HEK293 (cell line): ENCODE measurements at regions not wholly inside any gene's neighbourhood (a gene's known extent, or its start where the extent isn't known, plus 50 kb on each side); places are given as distances from the start of the nearest gene placed in this dataset.

Source experiments
- CTCF ChIA-PET: fragments of 350-600 bp; formaldehyde crosslinking; extraction: SDS; loops from one replicate; lab custom pipeline; 2021; ENCODE audit warnings: antibody characterized with exemption; lab: Yijun Ruan, JAX
- POLR2A ChIA-PET: fragments of 300-600 bp; formaldehyde crosslinking; extraction: SDS; loops from one replicate; lab custom pipeline; 2020; ENCODE audit warnings: antibody characterized with exemption, inconsistent platforms; lab: Yijun Ruan, JAX
- H3K27ac ChIP-seq: fragments of 200-500 bp; sonication (Bioruptor generic); 2 replicates; pipeline ENCODE4 v1.5.1; 2014; ENCODE audit warnings: low read depth, low read length, control low read depth, inconsistent platforms; ENCODE audit errors: extremely low read depth
- H3K36me3 ChIP-seq, 2 experiments: fragments of 200-500 bp in 1 of 2; sonication (Bioruptor generic) in 1 of 2; 1 replicate in 1 of 2; 2 replicates in 1 of 2; pipeline ENCODE4 v1.5.1; 2014 to 2017; ENCODE audit warnings: inconsistent platforms in 2 of 2, low read length in 2 of 2; ENCODE audit not compliant: control insufficient read depth in 2 of 2, insufficient read depth in 1 of 2
- H3K4me1 ChIP-seq: fragments of 200-500 bp; sonication (Bioruptor generic); 2 replicates; pipeline ENCODE4 v1.5.1; 2014; ENCODE audit warnings: mild to moderate bottlenecking, low read length, inconsistent platforms; ENCODE audit not compliant: control insufficient read depth, insufficient read depth
- H3K4me3 ChIP-seq: 2 replicates; pipeline ENCODE4 v1.5.1; 2011; ENCODE audit warnings: low read depth, mild to moderate bottlenecking, control low read depth, low read length, moderate library complexity
- H3K9me3 ChIP-seq: fragments of 200-500 bp; sonication (Bioruptor generic); 2 replicates; pipeline ENCODE4 v1.5.1; 2014; ENCODE audit warnings: low read depth, low read length, inconsistent platforms; ENCODE audit not compliant: control insufficient read depth, insufficient read depth
- FEZF1 ChIP-seq: fragments of 450-650 bp; formaldehyde crosslinking; IDR thresholded peaks from 2 replicates; pipeline ENCODE4 v1.5.1; 2016; ENCODE audit warnings: missing biosample characterization, missing genetic modification characterization
- GLI2 ChIP-seq: fragments of 450-650 bp; formaldehyde crosslinking; IDR thresholded peaks from 2 replicates; pipeline ENCODE4; 2017; ENCODE audit warnings: missing biosample characterization, missing genetic modification characterization, low read depth, borderline replicate concordance
- OVOL3 ChIP-seq: fragments of 450-650 bp; formaldehyde crosslinking; IDR thresholded peaks from 2 replicates; pipeline ENCODE4 v1.5.1; 2016; ENCODE audit warnings: missing biosample characterization, missing genetic modification characterization
- WT1 ChIP-seq: fragments of 450-650 bp; formaldehyde crosslinking; IDR thresholded peaks from 2 replicates; pipeline ENCODE4 v1.5.1; 2016; ENCODE audit warnings: missing biosample characterization, missing genetic modification characterization
- ZNF10 ChIP-seq: fragments of 450-650 bp; formaldehyde crosslinking; IDR thresholded peaks from 2 replicates; pipeline ENCODE4 v1.5.1; 2017; ENCODE audit warnings: missing biosample characterization, missing genetic modification characterization
- ZNF112 ChIP-seq: fragments of 450-650 bp; formaldehyde crosslinking; IDR thresholded peaks from 2 replicates; pipeline ENCODE4 v1.5.0; 2017; ENCODE audit warnings: missing biosample characterization, missing genetic modification characterization
- ZNF146 ChIP-seq: fragments of 450-650 bp; formaldehyde crosslinking; IDR thresholded peaks from 2 replicates; pipeline ENCODE4 v1.5.1; 2016; ENCODE audit warnings: missing biosample characterization, missing genetic modification characterization
- ZNF174 ChIP-seq: fragments of 450-650 bp; formaldehyde crosslinking; IDR thresholded peaks from 2 replicates; pipeline ENCODE4 v1.5.0; 2017; ENCODE audit warnings: missing biosample characterization, mild to moderate bottlenecking, missing genetic modification characterization
- ZNF24 ChIP-seq: fragments of 450-650 bp; formaldehyde crosslinking; IDR thresholded peaks from 2 replicates; pipeline ENCODE4 v1.5.1; 2016; ENCODE audit warnings: missing biosample characterization, missing genetic modification characterization
- ZNF266 ChIP-seq: fragments of 450-650 bp; formaldehyde crosslinking; IDR thresholded peaks from 2 replicates; pipeline ENCODE4 v1.5.1; 2016; ENCODE audit warnings: missing biosample characterization, missing genetic modification characterization, low read depth
- ZNF341 ChIP-seq: fragments of 450-650 bp; formaldehyde crosslinking; IDR thresholded peaks from 2 replicates; pipeline ENCODE4; 2016; ENCODE audit warnings: low read depth, missing biosample characterization, missing genetic modification characterization
- ZNF473 ChIP-seq: fragments of 450-650 bp; formaldehyde crosslinking; IDR thresholded peaks from 2 replicates; pipeline ENCODE4 v1.5.1; 2017; ENCODE audit warnings: missing biosample characterization, missing genetic modification characterization
- ZNF510 ChIP-seq: fragments of 450-650 bp; formaldehyde crosslinking; IDR thresholded peaks from 2 replicates; pipeline ENCODE4 v1.5.1; 2018; ENCODE audit warnings: mild to moderate bottlenecking, missing genetic modification characterization, missing biosample characterization; ENCODE audit not compliant: insufficient replicate concordance
- ZNF558 ChIP-seq: fragments of 450-650 bp; formaldehyde crosslinking; IDR thresholded peaks from 2 replicates; pipeline ENCODE4 v1.5.1; 2016; ENCODE audit warnings: missing biosample characterization, missing genetic modification characterization
- ZNF585B ChIP-seq: fragments of 450-650 bp; formaldehyde crosslinking; IDR thresholded peaks from 2 replicates; pipeline ENCODE4 v1.5.1; 2016; ENCODE audit warnings: missing biosample characterization, missing genetic modification characterization
- TF ChIP-seq, protein P1 (sequence below): fragments of 450-650 bp; formaldehyde crosslinking; IDR thresholded peaks from 2 replicates; pipeline ENCODE4 v1.5.1; 2016; ENCODE audit warnings: missing biosample characterization, missing genetic modification characterization
- TF ChIP-seq, protein P2 (sequence below): fragments of 450-650 bp; formaldehyde crosslinking; IDR thresholded peaks from 2 replicates; pipeline ENCODE4 v1.5.1; 2016; ENCODE audit warnings: missing biosample characterization, missing genetic modification characterization
- TF ChIP-seq, protein P3 (sequence below): fragments of 450-650 bp; formaldehyde crosslinking; IDR thresholded peaks from 2 replicates; pipeline ENCODE4 v1.5.1; 2016; ENCODE audit warnings: missing biosample characterization, missing genetic modification characterization, borderline replicate concordance

DNA sequence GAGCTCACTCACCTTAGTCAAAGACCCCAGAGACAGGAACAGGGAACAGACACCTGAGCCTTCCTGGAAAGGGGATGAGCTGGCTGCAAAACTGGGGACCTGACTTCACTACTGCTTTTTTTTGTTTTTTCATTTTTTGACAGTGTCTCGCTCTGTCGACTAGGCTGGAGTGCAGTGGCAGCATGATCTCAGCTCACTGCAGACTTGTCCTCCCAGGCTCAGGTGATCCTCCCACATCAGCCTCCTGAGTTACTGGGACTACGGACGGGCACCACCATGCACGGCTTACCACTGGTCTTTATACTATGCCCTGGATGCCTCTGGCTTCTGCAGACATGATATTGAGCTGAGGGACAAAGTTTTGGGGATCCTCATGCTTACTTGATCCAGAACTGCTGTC, 184.1 kb downstream of the INSIG2 start:
- Histone ChIP-seq H3K4me1 (no peaks in the 10 kb centered on the region), H3K4me3 (no peak overlapping the region), H3K27ac (no peak overlapping the region), H3K9me3 (no peaks in the 10 kb centered on the region), H3K36me3 (no peaks in the 10 kb centered on the region)
- no peak for TF ChIP-seq ZNF112 (tag by site-specific recombination)
- TF ChIP-seq ZNF341 (tag by site-specific recombination) = no peak
- no peak for TF ChIP-seq ZNF266 (tag by site-specific recombination)
- no peak for TF ChIP-seq ZNF473
- TF ChIP-seq, protein P1, sequence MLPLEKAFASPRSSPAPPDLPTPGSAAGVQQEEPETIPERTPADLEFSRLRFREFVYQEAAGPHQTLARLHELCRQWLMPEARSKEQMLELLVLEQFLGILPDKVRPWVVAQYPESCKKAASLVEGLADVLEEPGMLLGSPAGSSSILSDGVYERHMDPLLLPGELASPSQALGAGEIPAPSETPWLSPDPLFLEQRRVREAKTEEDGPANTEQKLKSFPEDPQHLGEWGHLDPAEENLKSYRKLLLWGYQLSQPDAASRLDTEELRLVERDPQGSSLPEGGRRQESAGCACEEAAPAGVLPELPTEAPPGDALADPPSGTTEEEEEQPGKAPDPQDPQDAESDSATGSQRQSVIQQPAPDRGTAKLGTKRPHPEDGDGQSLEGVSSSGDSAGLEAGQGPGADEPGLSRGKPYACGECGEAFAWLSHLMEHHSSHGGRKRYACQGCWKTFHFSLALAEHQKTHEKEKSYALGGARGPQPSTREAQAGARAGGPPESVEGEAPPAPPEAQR (tag by site-specific recombination) = no peak
- no peak for TF ChIP-seq ZNF174 (tag by site-specific recombination)
- no peak for TF ChIP-seq GLI2 (tag by site-specific recombination)
- TF ChIP-seq ZNF558 (tag by site-specific recombination) = no peak
- TF ChIP-seq WT1 (tag by site-specific recombination) = no peak
- no peak for TF ChIP-seq ZNF10 (tag by site-specific recombination)
- TF ChIP-seq, protein P2, sequence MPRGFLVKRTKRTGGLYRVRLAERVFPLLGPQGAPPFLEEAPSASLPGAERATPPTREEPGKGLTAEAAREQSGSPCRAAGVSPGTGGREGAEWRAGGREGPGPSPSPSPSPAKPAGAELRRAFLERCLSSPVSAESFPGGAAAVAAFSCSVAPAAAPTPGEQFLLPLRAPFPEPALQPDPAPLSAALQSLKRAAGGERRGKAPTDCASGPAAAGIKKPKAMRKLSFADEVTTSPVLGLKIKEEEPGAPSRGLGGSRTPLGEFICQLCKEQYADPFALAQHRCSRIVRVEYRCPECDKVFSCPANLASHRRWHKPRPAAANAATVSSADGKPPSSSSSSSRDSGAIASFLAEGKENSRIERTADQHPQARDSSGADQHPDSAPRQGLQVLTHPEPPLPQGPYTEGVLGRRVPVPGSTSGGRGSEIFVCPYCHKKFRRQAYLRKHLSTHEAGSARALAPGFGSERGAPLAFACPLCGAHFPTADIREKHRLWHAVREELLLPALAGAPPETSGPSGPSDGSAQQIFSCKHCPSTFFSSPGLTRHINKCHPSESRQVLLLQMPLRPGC (tag by site-specific recombination) = no peak
- TF ChIP-seq, protein P3, sequence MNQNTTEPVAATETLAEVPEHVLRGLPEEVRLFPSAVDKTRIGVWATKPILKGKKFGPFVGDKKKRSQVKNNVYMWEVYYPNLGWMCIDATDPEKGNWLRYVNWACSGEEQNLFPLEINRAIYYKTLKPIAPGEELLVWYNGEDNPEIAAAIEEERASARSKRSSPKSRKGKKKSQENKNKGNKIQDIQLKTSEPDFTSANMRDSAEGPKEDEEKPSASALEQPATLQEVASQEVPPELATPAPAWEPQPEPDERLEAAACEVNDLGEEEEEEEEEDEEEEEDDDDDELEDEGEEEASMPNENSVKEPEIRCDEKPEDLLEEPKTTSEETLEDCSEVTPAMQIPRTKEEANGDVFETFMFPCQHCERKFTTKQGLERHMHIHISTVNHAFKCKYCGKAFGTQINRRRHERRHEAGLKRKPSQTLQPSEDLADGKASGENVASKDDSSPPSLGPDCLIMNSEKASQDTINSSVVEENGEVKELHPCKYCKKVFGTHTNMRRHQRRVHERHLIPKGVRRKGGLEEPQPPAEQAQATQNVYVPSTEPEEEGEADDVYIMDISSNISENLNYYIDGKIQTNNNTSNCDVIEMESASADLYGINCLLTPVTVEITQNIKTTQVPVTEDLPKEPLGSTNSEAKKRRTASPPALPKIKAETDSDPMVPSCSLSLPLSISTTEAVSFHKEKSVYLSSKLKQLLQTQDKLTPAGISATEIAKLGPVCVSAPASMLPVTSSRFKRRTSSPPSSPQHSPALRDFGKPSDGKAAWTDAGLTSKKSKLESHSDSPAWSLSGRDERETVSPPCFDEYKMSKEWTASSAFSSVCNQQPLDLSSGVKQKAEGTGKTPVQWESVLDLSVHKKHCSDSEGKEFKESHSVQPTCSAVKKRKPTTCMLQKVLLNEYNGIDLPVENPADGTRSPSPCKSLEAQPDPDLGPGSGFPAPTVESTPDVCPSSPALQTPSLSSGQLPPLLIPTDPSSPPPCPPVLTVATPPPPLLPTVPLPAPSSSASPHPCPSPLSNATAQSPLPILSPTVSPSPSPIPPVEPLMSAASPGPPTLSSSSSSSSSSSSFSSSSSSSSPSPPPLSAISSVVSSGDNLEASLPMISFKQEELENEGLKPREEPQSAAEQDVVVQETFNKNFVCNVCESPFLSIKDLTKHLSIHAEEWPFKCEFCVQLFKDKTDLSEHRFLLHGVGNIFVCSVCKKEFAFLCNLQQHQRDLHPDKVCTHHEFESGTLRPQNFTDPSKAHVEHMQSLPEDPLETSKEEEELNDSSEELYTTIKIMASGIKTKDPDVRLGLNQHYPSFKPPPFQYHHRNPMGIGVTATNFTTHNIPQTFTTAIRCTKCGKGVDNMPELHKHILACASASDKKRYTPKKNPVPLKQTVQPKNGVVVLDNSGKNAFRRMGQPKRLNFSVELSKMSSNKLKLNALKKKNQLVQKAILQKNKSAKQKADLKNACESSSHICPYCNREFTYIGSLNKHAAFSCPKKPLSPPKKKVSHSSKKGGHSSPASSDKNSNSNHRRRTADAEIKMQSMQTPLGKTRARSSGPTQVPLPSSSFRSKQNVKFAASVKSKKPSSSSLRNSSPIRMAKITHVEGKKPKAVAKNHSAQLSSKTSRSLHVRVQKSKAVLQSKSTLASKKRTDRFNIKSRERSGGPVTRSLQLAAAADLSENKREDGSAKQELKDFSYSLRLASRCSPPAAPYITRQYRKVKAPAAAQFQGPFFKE (tag by site-specific recombination) = no peak
- TF ChIP-seq ZNF585B = no peak
- TF ChIP-seq OVOL3 (tag by site-specific recombination) = no peak
- TF ChIP-seq FEZF1 (tag by site-specific recombination) = no peak
- TF ChIP-seq ZNF146 (tag by site-specific recombination) = no peak
- no peak for TF ChIP-seq ZNF24
- no peak for TF ChIP-seq ZNF510
- POLR2A ChIA-PET = no interaction called here
- CTCF ChIA-PET = interaction anchor here (0.7 to 0.9 kb wide), 2 partner anchors 226 to 970 kb away, joined by 3 read pairs; no protein-coding TSS in a partner anchor
